Natural killer cell (primary cell): ENCODE measurements at regions not wholly inside any gene's neighbourhood (a gene's known extent, or its start where the extent isn't known, plus 50 kb on each side); places are given as distances from the start of the nearest gene placed in this dataset.

ENCODE experiments used
- ATAC-seq, 3 donors: fragments of 150-1000 bp in 2 of 3; fragments of 200-7000 bp in 1 of 3; cut with Tn5 transposase; 1 replicate in 1 of 3; 2 replicates in 2 of 3; pipeline ENCODE4 v1.10.0; 2021; ENCODE audit warnings: mild to moderate bottlenecking in 2 of 3, moderate library complexity in 2 of 3
- DNase-seq, 2 donors: peaks; one replicate each; pipeline versions ENCODE4 v3.0.0 to v3.0.0-alpha.2; 2013 to 2021; ENCODE audit warnings: mixed read lengths in 1 of 2
- H3K27ac ChIP-seq: one replicate; pipeline ENCODE4 v1.5.1; 2013; ENCODE audit warnings: mild to moderate bottlenecking, low read length
- H3K27me3 ChIP-seq: one replicate; pipeline ENCODE4 v1.6.1; 2013; ENCODE audit warnings: low read length; ENCODE audit not compliant: control insufficient read depth, insufficient read depth
- H3K36me3 ChIP-seq: one replicate; pipeline ENCODE4 v1.6.1; 2013; ENCODE audit warnings: low read length; ENCODE audit not compliant: control insufficient read depth, insufficient read depth
- H3K4me1 ChIP-seq: one replicate; pipeline ENCODE4 v1.6.1; 2013; ENCODE audit warnings: low read length; ENCODE audit not compliant: control insufficient read depth, insufficient read depth
- H3K4me3 ChIP-seq: one replicate; pipeline ENCODE4 v1.5.1; 2013; ENCODE audit warnings: low read length
- H3K9me3 ChIP-seq: one replicate; pipeline ENCODE4 v1.6.1; 2013; ENCODE audit warnings: low read length; ENCODE audit not compliant: control insufficient read depth, insufficient read depth
- H3K27ac Mint-ChIP-seq, 2 donors: one replicate each; pipeline ENCODE4 v1.8.0; 2022; ENCODE audit warnings: mild to moderate bottlenecking in 2 of 2, mixed read lengths in 2 of 2, moderate library complexity in 1 of 2
- H3K27me3 Mint-ChIP-seq, 2 donors: one replicate each; pipeline ENCODE4 v1.8.0; 2022; ENCODE audit warnings: low read depth in 2 of 2, mixed read lengths in 2 of 2
- H3K36me3 Mint-ChIP-seq: one replicate; pipeline ENCODE4 v1.8.0; 2022; ENCODE audit warnings: mixed read lengths
- H3K4me1 Mint-ChIP-seq, 2 donors: one replicate each; pipeline ENCODE4 v1.8.0; 2022; ENCODE audit warnings: mixed read lengths in 2 of 2
- H3K4me3 Mint-ChIP-seq: one replicate; pipeline ENCODE4 v1.8.0; 2022; ENCODE audit warnings: mild to moderate bottlenecking, moderate library complexity, mixed read lengths
- H3K9me3 Mint-ChIP-seq, 2 donors: one replicate each; pipeline ENCODE4 v1.8.0; 2022; ENCODE audit warnings: mixed read lengths in 2 of 2
- CTCF ChIP-seq: fragments of 200-600 bp; IDR thresholded peaks from one replicate; pipeline ENCODE4 v1.8.0; 2022; ENCODE audit warnings: antibody characterized with exemption
- WGBS: methylation state at CpG from one replicate; pipeline ENCODE4 v1.1.7; 2013; ENCODE audit warnings: missing lambda C conversion rate; ENCODE audit not compliant: insufficient coverage; 5-methylcytosine and 5-hydroxymethylcytosine counted together
- intact Hi-C: fragments of 100-400 bp; cut with micrococcal nuclease; formaldehyde crosslinking; loops from one replicate; pipeline ENCODE4 v1.14.2; 2022

DNA sequence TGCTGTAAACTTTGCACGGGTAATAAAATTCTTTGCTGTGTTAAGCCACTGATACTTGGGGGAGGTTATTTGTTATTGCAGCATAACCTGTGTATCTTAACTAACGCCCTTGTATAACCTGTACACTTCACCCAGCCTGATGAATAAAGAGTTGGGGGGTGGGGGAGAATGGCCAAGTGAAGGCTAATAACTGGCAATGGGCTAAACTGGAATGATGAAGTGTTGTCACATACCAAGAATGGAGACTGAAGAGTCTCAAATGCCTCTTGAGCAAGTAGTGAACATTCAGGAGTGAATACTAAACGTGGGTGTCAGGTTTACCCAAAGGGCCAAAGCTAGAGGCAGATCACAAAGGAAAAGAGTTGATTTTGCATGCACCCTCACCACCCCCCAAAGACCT, 169.4 kb downstream of the C1orf94 start:
- Mint-ChIP-seq H3K4me1 (no peaks in the 10 kb centered on the region), H3K27me3 (peaks cover 3 to 39% of the 10 kb centered on the region in 2 donors), H3K27ac (no peak overlapping the region), H3K9me3 (no peaks in the 10 kb centered on the region), H3K4me3 (no peak overlapping the region), H3K36me3 (no peaks in the 10 kb centered on the region)
- intact Hi-C loops: no loop called here
- H3K27me3 ChIP-seq: no peaks in the 10 kb centered on the region
- H3K36me3 ChIP-seq: no peaks in the 10 kb centered on the region
- no peaks in the 10 kb centered on the region for H3K9me3 ChIP-seq
- H3K27ac ChIP-seq: no peak overlapping the region
- 58% methylated on average over 3 of the region's 3 CpGs for WGBS
- ATAC-seq (no peak), DNase-seq (no peak)
- H3K4me1 ChIP-seq: no peaks in the 10 kb centered on the region
- no peak overlapping the region for H3K4me3 ChIP-seq
- TF ChIP-seq CTCF: no peak

GRCh38 chr1:34353409-34353808, 176.7 kb downstream of the C1orf94 start:
- Mint-ChIP-seq H3K9me3 (no peaks in the 10 kb centered on the region), H3K36me3 (no peaks in the 10 kb centered on the region), H3K27me3 (peaks cover 7 to 36% of the 10 kb centered on the region in 2 donors), H3K4me3 (no peak overlapping the region), H3K4me1 (no peaks in the 10 kb centered on the region), H3K27ac (no peak overlapping the region)
- H3K4me1 ChIP-seq: no peaks in the 10 kb centered on the region
- DNase-seq (no peak), ATAC-seq (no peak)
- no peak overlapping the region for H3K4me3 ChIP-seq
- no peaks in the 10 kb centered on the region for H3K27me3 ChIP-seq
- H3K9me3 ChIP-seq: no peaks in the 10 kb centered on the region
- intact Hi-C loops: no loop called here
- WGBS: no CpG with 5 or more reads among the region's 2 CpGs
- TF ChIP-seq CTCF: no peak
- H3K36me3 ChIP-seq: no peaks in the 10 kb centered on the region
- H3K27ac ChIP-seq: no peak overlapping the region

DNA sequence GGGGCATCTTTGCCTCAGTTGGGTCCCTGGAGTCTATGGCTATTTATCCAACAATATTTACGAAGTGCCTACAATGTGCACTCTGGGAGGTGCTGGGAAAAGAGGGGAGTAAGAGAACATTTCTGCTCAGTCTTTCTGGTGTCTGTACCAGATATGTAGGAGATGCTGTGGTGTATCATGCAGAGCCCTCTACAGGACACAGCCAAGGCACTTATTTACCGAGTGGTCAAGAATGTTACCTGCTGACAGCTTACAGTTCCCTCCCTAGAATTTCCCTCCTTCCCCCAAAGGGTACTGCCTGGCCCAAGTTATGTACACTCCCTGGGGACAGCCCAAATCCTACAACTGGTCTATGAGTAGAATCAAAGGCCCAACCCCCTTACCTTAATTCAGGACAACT, 177.7 kb downstream of the C1orf94 start:
- DNase-seq (no peak), ATAC-seq (no peak)
- H3K4me3 ChIP-seq: no peak overlapping the region
- H3K27me3 Mint-ChIP-seq: peaks cover 7 to 40% of the 10 kb centered on the region in 2 donors
- no peaks in the 10 kb centered on the region for H3K36me3 Mint-ChIP-seq
- H3K4me1 ChIP-seq: no peaks in the 10 kb centered on the region
- intact Hi-C loops: no loop called here
- no peak overlapping the region for H3K4me3 Mint-ChIP-seq
- no peak overlapping the region for H3K27ac ChIP-seq
- H3K36me3 ChIP-seq: no peaks in the 10 kb centered on the region
- no peaks in the 10 kb centered on the region for H3K9me3 Mint-ChIP-seq
- no peaks in the 10 kb centered on the region for H3K4me1 Mint-ChIP-seq
- WGBS: 65% methylated on average over 2 of the region's 2 CpGs
- no peaks in the 10 kb centered on the region for H3K27me3 ChIP-seq
- no peak overlapping the region for H3K27ac Mint-ChIP-seq
- no peak for TF ChIP-seq CTCF
- no peaks in the 10 kb centered on the region for H3K9me3 ChIP-seq

GRCh38 chr1:34356853-34357252, 180.1 kb downstream of the C1orf94 start:
- Mint-ChIP-seq H3K36me3 (no peaks in the 10 kb centered on the region), H3K9me3 (no peaks in the 10 kb centered on the region), H3K4me3 (no peak overlapping the region), H3K4me1 (no peaks in the 10 kb centered on the region), H3K27ac (no peak overlapping the region), H3K27me3 (peaks cover 4 to 41% of the 10 kb centered on the region in 2 donors)
- H3K27me3 ChIP-seq: no peaks in the 10 kb centered on the region
- TF ChIP-seq CTCF: no peak
- intact Hi-C loops: no loop called here
- H3K27ac ChIP-seq: no peak overlapping the region
- ATAC-seq (no peak), DNase-seq (no peak)
- H3K4me1 ChIP-seq: no peaks in the 10 kb centered on the region
- whole genome bisulfite sequencing: 76% methylated on average over 4 of the region's 4 CpGs
- H3K4me3 ChIP-seq: no peak overlapping the region
- no peaks in the 10 kb centered on the region for H3K36me3 ChIP-seq
- no peaks in the 10 kb centered on the region for H3K9me3 ChIP-seq
